ENCODE measurements at regions not wholly inside any gene's neighbourhood (a gene's known extent, or its start where the extent isn't known, plus 50 kb on each side); places are given as distances from the start of the nearest gene placed in this dataset.

GRCh38 chr4:74522251-74522991, 77.5 kb downstream of the AREG start (continued):
- TF ChIP-seq, protein P1, sequence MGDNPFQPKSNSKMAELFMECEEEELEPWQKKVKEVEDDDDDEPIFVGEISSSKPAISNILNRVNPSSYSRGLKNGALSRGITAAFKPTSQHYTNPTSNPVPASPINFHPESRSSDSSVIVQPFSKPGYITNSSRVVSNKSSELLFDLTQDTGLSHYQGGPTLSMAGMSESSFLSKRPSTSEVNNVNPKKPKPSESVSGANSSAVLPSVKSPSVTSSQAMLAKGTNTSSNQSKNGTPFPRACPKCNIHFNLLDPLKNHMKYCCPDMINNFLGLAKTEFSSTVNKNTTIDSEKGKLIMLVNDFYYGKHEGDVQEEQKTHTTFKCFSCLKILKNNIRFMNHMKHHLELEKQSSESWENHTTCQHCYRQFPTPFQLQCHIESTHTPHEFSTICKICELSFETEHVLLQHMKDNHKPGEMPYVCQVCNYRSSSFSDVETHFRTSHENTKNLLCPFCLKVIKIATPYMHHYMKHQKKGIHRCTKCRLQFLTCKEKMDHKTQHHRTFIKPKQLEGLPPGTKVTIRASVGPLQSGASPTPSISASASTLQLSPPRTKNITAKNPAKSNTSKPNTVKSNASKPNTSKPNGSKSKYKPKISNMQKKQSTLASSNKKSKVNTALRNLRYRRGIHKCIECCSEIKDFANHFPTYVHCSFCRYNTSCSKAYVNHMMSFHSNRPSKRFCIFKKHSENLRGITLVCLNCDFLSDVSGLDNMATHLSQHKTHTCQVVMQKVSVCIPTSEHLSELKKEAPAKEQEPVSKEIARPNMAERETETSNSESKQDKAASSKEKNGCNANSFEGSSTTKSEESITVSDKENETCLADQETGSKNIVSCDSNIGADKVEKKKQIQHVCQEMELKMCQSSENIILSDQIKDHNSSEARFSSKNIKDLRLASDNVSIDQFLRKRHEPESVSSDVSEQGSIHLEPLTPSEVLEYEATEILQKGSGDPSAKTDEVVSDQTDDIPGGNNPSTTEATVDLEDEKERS (tag by site-specific recombination; IDR thresholded peaks at IDR 0.05): no peak
- TF ChIP-seq ZBTB21 (tag by site-specific recombination; IDR thresholded peaks at IDR 0.05): no peak

DNA sequence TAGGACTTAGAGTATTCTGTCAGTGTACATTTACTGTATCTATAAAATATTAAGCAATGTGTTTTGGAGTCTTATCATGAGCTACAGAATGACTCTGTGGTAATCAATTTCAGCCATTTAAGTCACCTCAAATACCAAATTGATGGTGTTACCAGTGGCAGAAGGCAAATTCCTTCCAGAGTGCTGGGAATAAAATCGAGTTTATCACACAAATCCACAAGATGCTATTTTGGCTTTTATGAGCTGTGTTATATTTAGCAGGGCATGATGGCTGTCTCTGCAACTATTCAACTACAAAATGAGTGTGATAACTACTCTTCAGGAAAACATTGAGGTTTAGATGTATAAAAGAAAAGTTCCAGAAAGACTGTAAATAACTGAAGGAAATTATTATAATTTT, 78.2 kb downstream of the AREG start:
- no peaks in the 10 kb centered on the region for H3K36me3 ChIP-seq (ENCODE audit: control insufficient read depth in 2 of 2, insufficient read depth in 1 of 2, low read length in 2 of 2)
- no peak overlapping the region for H3K27ac ChIP-seq (ENCODE audit: extremely low read depth, low read depth, low read length)
- no peaks in the 10 kb centered on the region for H3K4me1 ChIP-seq (ENCODE audit: control insufficient read depth, insufficient read depth, low read length)
- ChIA-PET CTCF (interaction anchor here (0.6 to 1.7 kb wide), 4 partner anchors 9 to 152 kb away, joined by 3 to 7 read pairs (median 4); no protein-coding TSS in a partner anchor), POLR2A (no interaction called here)
- TF ChIP-seq HOXC10 (CRISPR knock-in tag; IDR thresholded peaks at IDR 0.05) (no peak), ZNF677 (tag by site-specific recombination; IDR thresholded peaks at IDR 0.05) (no peak), ZNF558 (tag by site-specific recombination; IDR thresholded peaks at IDR 0.05) (no peak), OVOL3 (tag by site-specific recombination; IDR thresholded peaks at IDR 0.05) (no peak), ZNF48 (tag by site-specific recombination; IDR thresholded peaks at IDR 0.05) (no peak), ZNF366 (tag by site-specific recombination; conservative IDR thresholded peaks at IDR 0.05) (no peak), ZSCAN23 (tag by site-specific recombination; IDR thresholded peaks at IDR 0.05) (no peak), ZNF654 (tag by site-specific recombination; IDR thresholded peaks at IDR 0.05; ENCODE audit: low read depth) (no peak), ZBTB8A (tag by site-specific recombination; IDR thresholded peaks at IDR 0.05) (no peak), SALL2 (tag by site-specific recombination; IDR thresholded peaks at IDR 0.05; ENCODE audit: borderline replicate concordance) (no peak), ZNF391 (tag by site-specific recombination; IDR thresholded peaks at IDR 0.05; ENCODE audit: borderline replicate concordance, low read depth) (no peak), YY1 (tag by site-specific recombination; IDR thresholded peaks at IDR 0.05) (no peak)
- TF ChIP-seq, protein P2, sequence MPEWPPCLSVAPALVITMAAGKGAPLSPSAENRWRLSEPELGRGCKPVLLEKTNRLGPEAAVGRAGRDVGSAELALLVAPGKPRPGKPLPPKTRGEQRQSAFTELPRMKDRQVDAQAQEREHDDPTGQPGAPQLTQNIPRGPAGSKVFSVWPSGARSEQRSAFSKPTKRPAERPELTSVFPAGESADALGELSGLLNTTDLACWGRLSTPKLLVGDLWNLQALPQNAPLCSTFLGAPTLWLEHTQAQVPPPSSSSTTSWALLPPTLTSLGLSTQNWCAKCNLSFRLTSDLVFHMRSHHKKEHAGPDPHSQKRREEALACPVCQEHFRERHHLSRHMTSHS (tag by site-specific recombination; IDR thresholded peaks at IDR 0.05): no peak
- TF ChIP-seq, protein P3, sequence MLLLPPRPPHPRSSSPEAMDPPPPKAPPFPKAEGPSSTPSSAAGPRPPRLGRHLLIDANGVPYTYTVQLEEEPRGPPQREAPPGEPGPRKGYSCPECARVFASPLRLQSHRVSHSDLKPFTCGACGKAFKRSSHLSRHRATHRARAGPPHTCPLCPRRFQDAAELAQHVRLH (tag by site-specific recombination; IDR thresholded peaks at IDR 0.05): no peak
- no peaks in the 10 kb centered on the region for H3K9me3 ChIP-seq (ENCODE audit: control insufficient read depth, insufficient read depth, low read depth, low read length)
- no peak overlapping the region for H3K4me3 ChIP-seq (ENCODE audit: low read depth, low read length)

GRCh38 chr4:74524985-74525384, 80.0 kb downstream of the AREG start:
- no peaks in the 10 kb centered on the region for H3K9me3 ChIP-seq (ENCODE audit: control insufficient read depth, insufficient read depth, low read depth, low read length)
- POLR2A ChIA-PET: no interaction called here
- H3K27ac ChIP-seq (ENCODE audit: extremely low read depth, low read depth, low read length): no peak overlapping the region
- no peaks in the 10 kb centered on the region for H3K4me1 ChIP-seq (ENCODE audit: control insufficient read depth, insufficient read depth, low read length)
- no peak overlapping the region for H3K4me3 ChIP-seq (ENCODE audit: low read depth, low read length)
- TF ChIP-seq ZNF561 (tag by site-specific recombination; IDR thresholded peaks at IDR 0.05; ENCODE audit: borderline replicate concordance): no peak
- TF ChIP-seq INSM2 (tag by site-specific recombination; IDR thresholded peaks at IDR 0.05): no peak
- no peak for TF ChIP-seq ZBTB10 (tag by site-specific recombination; IDR thresholded peaks at IDR 0.05)
- TF ChIP-seq ZNF837 (tag by site-specific recombination; IDR thresholded peaks at IDR 0.05): no peak
- no peak for TF ChIP-seq ZNF138 (tag by site-specific recombination; IDR thresholded peaks at IDR 0.05; ENCODE audit: borderline replicate concordance)
- TF ChIP-seq KLF10 (tag by site-specific recombination; IDR thresholded peaks at IDR 0.05): no peak
- no peaks in the 10 kb centered on the region for H3K36me3 ChIP-seq (ENCODE audit: control insufficient read depth in 2 of 2, insufficient read depth in 1 of 2, low read length in 2 of 2)
- CTCF ChIA-PET: no interaction called here
